ENCODE measurements at regions not wholly inside any gene's neighbourhood (a gene's known extent, or its start where the extent isn't known, plus 50 kb on each side); places are given as distances from the start of the nearest gene placed in this dataset.

- Histone ChIP-seq H3K4me1 (ENCODE audit: insufficient read depth) (no peaks in the 10 kb centered on the region), H3K4me3 (no peak overlapping the region), H3K27ac (no peak overlapping the region), H3K36me3 (no peaks in the 10 kb centered on the region), H3K27me3 (no peaks in the 10 kb centered on the region), H3K9me3 (no peaks in the 10 kb centered on the region)
- intact Hi-C loops (cut with DNase I) = no loop called here
- no peak for DNase-seq
- WGBS, 3 donors = 73 to 75% (median 74%) methylated on average over 2 of the region's 2 CpGs
- TF ChIP-seq EP300 (IDR thresholded peaks at IDR 0.05) (no peak), CTCF (IDR thresholded peaks at IDR 0.05) (no peak), POLR2A (IDR thresholded peaks at IDR 0.05) (no peak)
Measured at GRCh38 chr14:25759256-25759655, 709.3 kb upstream of the STXBP6 start.

GRCh38 chr14:25757364-25757763 lies 707.4 kb upstream of the STXBP6 start:
- Histone ChIP-seq H3K9me3 (no peaks in the 10 kb centered on the region), H3K4me3 (no peak overlapping the region), H3K36me3 (no peaks in the 10 kb centered on the region), H3K27me3 (no peaks in the 10 kb centered on the region), H3K27ac (no peak overlapping the region), H3K4me1 (ENCODE audit: insufficient read depth) (no peaks in the 10 kb centered on the region)
- TF ChIP-seq CTCF (IDR thresholded peaks at IDR 0.05) = no peak
- no peak for TF ChIP-seq EP300 (IDR thresholded peaks at IDR 0.05)
- no peak for TF ChIP-seq POLR2A (IDR thresholded peaks at IDR 0.05)
- intact Hi-C loops (cut with DNase I) = no loop called here
- WGBS, 3 donors = 70 to 82% (median 80%) methylated on average over 3 of the region's 3 CpGs
- no peak for DNase-seq

GRCh38 chr14:25756876-25757275 lies 706.9 kb upstream of the STXBP6 start:
- H3K27ac ChIP-seq = no peak overlapping the region
- no peaks in the 10 kb centered on the region for H3K27me3 ChIP-seq
- WGBS, 3 donors = 76 to 79% (median 77%) methylated on average over 4 of the region's 4 CpGs
- intact Hi-C loops (cut with DNase I) = no loop called here
- H3K4me1 ChIP-seq (ENCODE audit: insufficient read depth) = no peaks in the 10 kb centered on the region
- no peaks in the 10 kb centered on the region for H3K36me3 ChIP-seq
- DNase-seq = no peak
- H3K9me3 ChIP-seq = no peaks in the 10 kb centered on the region
- no peak overlapping the region for H3K4me3 ChIP-seq
- no peak for TF ChIP-seq EP300 (IDR thresholded peaks at IDR 0.05)
- no peak for TF ChIP-seq POLR2A (IDR thresholded peaks at IDR 0.05)
- no peak for TF ChIP-seq CTCF (IDR thresholded peaks at IDR 0.05)

GRCh38 chr14:25753130-25753529 lies 703.2 kb upstream of the STXBP6 start:
- H3K27ac ChIP-seq = no peak overlapping the region
- H3K9me3 ChIP-seq = no peaks in the 10 kb centered on the region
- 68 to 72% (median 68%) methylated on average over 4 of the region's 4 CpGs for WGBS, 3 donors
- TF ChIP-seq EP300 (IDR thresholded peaks at IDR 0.05) (no peak), POLR2A (IDR thresholded peaks at IDR 0.05) (no peak), CTCF (IDR thresholded peaks at IDR 0.05) (no peak)
- no peaks in the 10 kb centered on the region for H3K27me3 ChIP-seq
- no peaks in the 10 kb centered on the region for H3K36me3 ChIP-seq
- no peak for DNase-seq
- no peaks in the 10 kb centered on the region for H3K4me1 ChIP-seq (ENCODE audit: insufficient read depth)
- no peak overlapping the region for H3K4me3 ChIP-seq
- intact Hi-C loops (cut with DNase I) = no loop called here

GRCh38 chr14:25750436-25750835 lies 700.5 kb upstream of the STXBP6 start:
- H3K36me3 ChIP-seq = no peaks in the 10 kb centered on the region
- intact Hi-C loops (cut with DNase I) = no loop called here
- no peaks in the 10 kb centered on the region for H3K27me3 ChIP-seq
- H3K9me3 ChIP-seq = no peaks in the 10 kb centered on the region
- H3K27ac ChIP-seq = no peak overlapping the region
- DNase-seq = no peak
- H3K4me3 ChIP-seq = no peak overlapping the region
- TF ChIP-seq POLR2A (IDR thresholded peaks at IDR 0.05) = no peak
- no peak for TF ChIP-seq CTCF (IDR thresholded peaks at IDR 0.05)
- TF ChIP-seq EP300 (IDR thresholded peaks at IDR 0.05) = no peak
- H3K4me1 ChIP-seq (ENCODE audit: insufficient read depth) = no peaks in the 10 kb centered on the region
- WGBS, 3 donors = 53 to 67% (median 56%) methylated on average over 1 of the region's 1 CpG

All from ovary (tissue), 7 donors.